Nephron progenitor cell (in vitro differentiated cells): ENCODE measurements at regions not wholly inside any gene's neighbourhood (a gene's known extent, or its start where the extent isn't known, plus 50 kb on each side); places are given as distances from the start of the nearest gene placed in this dataset.

Source experiments
- DNase-seq: peaks from one replicate; pipeline ENCODE4 v3.0.0; 2021
- H3K27ac Mint-ChIP-seq: 2 replicates; pipeline ENCODE4 v1.8.0; 2021; ENCODE audit warnings: mild to moderate bottlenecking, moderate library complexity, mixed read lengths
- H3K27me3 Mint-ChIP-seq: 2 replicates; pipeline ENCODE4 v1.8.0; 2021; ENCODE audit warnings: mild to moderate bottlenecking, low read depth, mixed read lengths; ENCODE audit not compliant: poor library complexity
- H3K36me3 Mint-ChIP-seq: 2 replicates; pipeline ENCODE4 v1.8.0; 2021; ENCODE audit warnings: low read depth, mixed read lengths
- H3K4me1 Mint-ChIP-seq: 2 replicates; pipeline ENCODE4 v1.8.0; 2021; ENCODE audit warnings: mixed read lengths
- H3K4me3 Mint-ChIP-seq: 2 replicates; pipeline ENCODE4 v1.8.0; 2021; ENCODE audit warnings: mild to moderate bottlenecking, moderate library complexity, mixed read lengths
- H3K9me3 Mint-ChIP-seq: 2 replicates; pipeline ENCODE4 v1.8.0; 2021; ENCODE audit warnings: mild to moderate bottlenecking, moderate library complexity, mixed read lengths
- CTCF ChIP-seq: fragments of 200-600 bp; sonication (generic); IDR thresholded peaks from 2 replicates; pipeline ENCODE4 v1.5.0; 2021; ENCODE audit warnings: antibody characterized with exemption

GRCh38 chr15:69557707-69558409 is 105.2 kb downstream of the RPLP1 start:
- Mint-ChIP-seq H3K4me3 (no peak overlapping the region), H3K36me3 (no peaks in the 10 kb centered on the region), H3K27ac (peak overlapping the region; percentile 21), H3K27me3 (peaks cover 9% of the 10 kb centered on the region), H3K4me1 (peaks cover 63% of the 10 kb centered on the region), H3K9me3 (no peaks in the 10 kb centered on the region)
- TF ChIP-seq CTCF: no peak
- DNase-seq: no peak

- no peaks in the 10 kb centered on the region for H3K36me3 Mint-ChIP-seq
- no peaks in the 10 kb centered on the region for H3K27me3 Mint-ChIP-seq
- no peak overlapping the region for H3K4me3 Mint-ChIP-seq
- TF ChIP-seq CTCF: no peak
- DNase-seq: no peak
- peaks cover 69% of the 10 kb centered on the region for H3K4me1 Mint-ChIP-seq
- H3K27ac Mint-ChIP-seq: no peak overlapping the region
- no peaks in the 10 kb centered on the region for H3K9me3 Mint-ChIP-seq
These were observed 107.0 kb downstream of the RPLP1 start for GRCh38 chr15:69559440-69560190.

GRCh38 chr15:69561071-69561784 is 108.6 kb downstream of the RPLP1 start:
- Mint-ChIP-seq H3K36me3 (no peaks in the 10 kb centered on the region), H3K27ac (no peak overlapping the region), H3K4me3 (no peak overlapping the region), H3K27me3 (no peaks in the 10 kb centered on the region), H3K9me3 (no peaks in the 10 kb centered on the region), H3K4me1 (peaks cover 60% of the 10 kb centered on the region)
- TF ChIP-seq CTCF: no peak
- DNase-seq: no peak

- Mint-ChIP-seq H3K4me3 (no peak overlapping the region), H3K9me3 (no peaks in the 10 kb centered on the region), H3K36me3 (no peaks in the 10 kb centered on the region), H3K27me3 (no peaks in the 10 kb centered on the region), H3K27ac (no peak overlapping the region), H3K4me1 (peaks cover 57% of the 10 kb centered on the region)
- no peak for TF ChIP-seq CTCF
- DNase-seq: no peak
These were observed 109.5 kb downstream of the RPLP1 start for GRCh38 chr15:69562116-69562515.

DNA sequence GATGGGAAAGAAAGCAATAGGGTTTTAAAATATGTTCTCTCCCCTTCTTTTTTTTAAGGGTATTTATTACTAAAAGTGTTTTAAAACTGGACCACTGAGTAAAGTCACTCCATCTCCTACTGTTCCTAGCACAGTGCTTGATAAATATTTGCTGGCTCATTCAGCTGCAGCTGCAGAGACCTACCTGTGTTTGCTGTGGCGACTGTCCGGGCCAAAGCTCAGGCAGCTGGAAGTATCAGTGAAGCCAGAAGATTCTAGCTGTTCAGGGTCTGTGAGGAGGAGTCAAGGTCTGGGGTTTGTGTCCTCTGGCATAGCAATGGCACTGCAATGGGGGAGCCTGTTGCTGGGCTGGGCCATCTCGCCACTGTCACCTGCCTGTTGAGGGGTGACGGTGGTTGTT is 109.9 kb downstream of the RPLP1 start:
- H3K4me1 Mint-ChIP-seq: peaks cover 52% of the 10 kb centered on the region
- no peaks in the 10 kb centered on the region for H3K27me3 Mint-ChIP-seq
- no peak for TF ChIP-seq CTCF
- H3K36me3 Mint-ChIP-seq: no peaks in the 10 kb centered on the region
- no peak for DNase-seq
- no peaks in the 10 kb centered on the region for H3K9me3 Mint-ChIP-seq
- no peak overlapping the region for H3K27ac Mint-ChIP-seq
- H3K4me3 Mint-ChIP-seq: no peak overlapping the region
